Activated CD8-positive, alpha-beta memory T cell treated with anti-CD3 and anti-CD28 coated beads, Interleukin-2, amount 10 ng/mL, durations not matched to agents 7 days and 5 days (primary cell): ENCODE measurements at regions not wholly inside any gene's neighbourhood (a gene's known extent, or its start where the extent isn't known, plus 50 kb on each side); places are given as distances from the start of the nearest gene placed in this dataset.

Experiments used
- ATAC-seq: fragments of 150-1000 bp; cut with Tn5 transposase; one replicate; pipeline ENCODE4 v1.10.0; 2021; ENCODE audit warnings: moderate library complexity
- CTCF ChIA-PET: fragments of 350-600 bp; sonication (Branson Sonifier 250); formaldehyde crosslinking; loops from one replicate; lab custom pipeline; 2021; ENCODE audit warnings: antibody characterized with exemption; lab: Charles Lee
- DNase-seq: peaks from one replicate; pipeline ENCODE4 v3.0.0-alpha.2; 2020
- H3K27ac Mint-ChIP-seq: one replicate; pipeline ENCODE4 v1.8.0; 2021; ENCODE audit warnings: mild to moderate bottlenecking, mixed read lengths
- H3K27me3 Mint-ChIP-seq: one replicate; pipeline ENCODE4 v1.8.0; 2021; ENCODE audit warnings: mixed read lengths
- H3K36me3 Mint-ChIP-seq: one replicate; pipeline ENCODE4 v1.8.0; 2021; ENCODE audit warnings: mild to moderate bottlenecking, mixed read lengths
- H3K4me1 Mint-ChIP-seq: one replicate; pipeline ENCODE4 v1.8.0; 2021; ENCODE audit warnings: mixed read lengths
- H3K4me3 Mint-ChIP-seq: one replicate; pipeline ENCODE4 v1.8.0; 2021; ENCODE audit warnings: mild to moderate bottlenecking, moderate library complexity, mixed read lengths
- H3K9me3 Mint-ChIP-seq: one replicate; pipeline ENCODE4 v1.8.0; 2022; ENCODE audit warnings: low read depth, mixed read lengths

DNA sequence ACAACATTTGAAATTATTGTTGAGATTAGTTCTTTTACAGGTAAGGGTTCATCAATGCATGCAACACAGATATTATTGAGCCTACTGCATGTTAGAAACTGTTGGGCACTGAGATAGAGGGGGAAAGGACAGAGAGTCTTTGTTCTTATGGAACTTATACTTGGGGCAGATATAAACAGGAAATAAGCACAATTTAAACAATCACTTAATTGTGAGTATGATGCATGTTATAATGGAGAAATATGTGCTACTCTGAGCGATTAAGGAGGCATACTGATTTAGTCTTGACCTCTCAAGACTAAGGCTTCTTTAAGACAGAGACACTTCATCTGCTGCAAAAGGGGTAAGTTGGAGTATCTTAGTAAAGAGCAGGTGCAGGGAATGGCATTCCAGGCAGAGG is 593.3 kb downstream of the CCSER2 start:
- no peak for DNase-seq
- H3K4me3 Mint-ChIP-seq, result no peak overlapping the region
- no peak overlapping the region for H3K27ac Mint-ChIP-seq
- no peaks in the 10 kb centered on the region for H3K9me3 Mint-ChIP-seq
- CTCF ChIA-PET, result no interaction called here
- no peaks in the 10 kb centered on the region for H3K36me3 Mint-ChIP-seq
- no peak for ATAC-seq
- no peaks in the 10 kb centered on the region for H3K27me3 Mint-ChIP-seq
- H3K4me1 Mint-ChIP-seq, result no peaks in the 10 kb centered on the region

DNA sequence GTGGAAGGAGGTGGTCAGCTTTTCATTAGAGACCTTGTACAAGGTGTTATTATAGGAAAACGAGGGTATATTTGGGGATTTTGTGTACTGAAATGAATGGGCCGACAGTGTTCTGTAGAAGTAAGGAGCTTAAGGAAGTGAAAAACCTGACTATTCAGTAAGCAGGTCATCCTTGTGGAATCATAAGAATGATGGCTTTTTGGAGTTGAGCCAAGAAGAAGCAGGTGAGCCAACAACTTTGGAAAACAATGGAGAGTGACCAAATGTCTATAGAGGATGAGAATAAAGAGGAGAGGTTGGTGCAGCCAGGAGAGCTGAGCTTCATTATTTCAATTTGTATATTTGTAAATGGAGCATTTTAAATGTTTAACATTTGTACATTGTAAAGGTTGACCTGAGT is 595.7 kb downstream of the CCSER2 start:
- CTCF ChIA-PET, result no interaction called here
- no peaks in the 10 kb centered on the region for H3K9me3 Mint-ChIP-seq
- H3K4me1 Mint-ChIP-seq, result no peaks in the 10 kb centered on the region
- DNase-seq, result no peak
- no peaks in the 10 kb centered on the region for H3K27me3 Mint-ChIP-seq
- H3K4me3 Mint-ChIP-seq, result no peak overlapping the region
- H3K36me3 Mint-ChIP-seq, result no peaks in the 10 kb centered on the region
- ATAC-seq, result no peak
- no peak overlapping the region for H3K27ac Mint-ChIP-seq

DNA sequence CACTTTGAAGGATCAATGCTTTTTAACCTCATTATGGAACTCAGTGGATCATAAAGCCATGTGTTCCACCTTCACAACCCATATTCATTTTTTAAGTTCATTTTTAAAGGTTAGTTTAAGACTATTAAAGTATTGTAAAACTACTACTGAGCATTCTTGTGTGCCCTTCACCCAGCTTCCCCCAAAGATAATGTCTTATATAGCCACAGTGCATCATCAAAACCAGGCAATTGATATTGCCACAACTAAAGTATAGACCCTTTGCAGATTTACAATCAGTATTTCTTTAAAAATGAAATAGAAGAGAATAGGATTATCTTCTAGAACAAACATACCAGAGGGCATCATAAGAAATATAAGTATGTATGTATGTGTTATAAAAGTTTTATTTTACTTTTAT is 597.1 kb downstream of the CCSER2 start:
- Mint-ChIP-seq H3K4me1 (no peaks in the 10 kb centered on the region), H3K4me3 (no peak overlapping the region), H3K27me3 (no peaks in the 10 kb centered on the region), H3K9me3 (no peaks in the 10 kb centered on the region), H3K27ac (no peak overlapping the region), H3K36me3 (no peaks in the 10 kb centered on the region)
- DNase-seq, result no peak
- ATAC-seq, result no peak
- CTCF ChIA-PET, result no interaction called here

DNA sequence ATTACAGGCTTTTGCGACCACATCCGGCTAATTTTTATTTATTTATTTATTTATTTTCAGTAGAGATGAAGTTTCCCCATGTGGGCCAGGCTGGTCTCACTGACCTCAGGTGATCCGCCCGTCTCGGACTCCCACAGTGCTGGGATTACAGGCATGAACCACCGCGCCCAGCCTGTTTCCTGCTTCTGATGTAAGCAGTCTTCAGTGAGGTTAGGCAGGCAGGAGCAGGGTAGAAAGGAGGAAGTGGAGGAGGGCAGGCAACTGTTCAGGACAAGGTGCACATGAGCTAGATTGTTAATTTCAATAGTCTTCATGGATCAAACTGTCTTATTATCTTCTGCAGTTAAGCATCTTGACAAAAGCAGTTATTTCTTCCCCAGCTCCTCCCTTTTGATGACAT is 605.0 kb downstream of the CCSER2 start:
- H3K27me3 Mint-ChIP-seq, result no peaks in the 10 kb centered on the region
- no peaks in the 10 kb centered on the region for H3K9me3 Mint-ChIP-seq
- DNase-seq, result no peak
- CTCF ChIA-PET, result no interaction called here
- no peak for ATAC-seq
- no peak overlapping the region for H3K27ac Mint-ChIP-seq
- no peak overlapping the region for H3K4me3 Mint-ChIP-seq
- H3K36me3 Mint-ChIP-seq, result no peaks in the 10 kb centered on the region
- H3K4me1 Mint-ChIP-seq, result peaks cover 3% of the 10 kb centered on the region

DNA sequence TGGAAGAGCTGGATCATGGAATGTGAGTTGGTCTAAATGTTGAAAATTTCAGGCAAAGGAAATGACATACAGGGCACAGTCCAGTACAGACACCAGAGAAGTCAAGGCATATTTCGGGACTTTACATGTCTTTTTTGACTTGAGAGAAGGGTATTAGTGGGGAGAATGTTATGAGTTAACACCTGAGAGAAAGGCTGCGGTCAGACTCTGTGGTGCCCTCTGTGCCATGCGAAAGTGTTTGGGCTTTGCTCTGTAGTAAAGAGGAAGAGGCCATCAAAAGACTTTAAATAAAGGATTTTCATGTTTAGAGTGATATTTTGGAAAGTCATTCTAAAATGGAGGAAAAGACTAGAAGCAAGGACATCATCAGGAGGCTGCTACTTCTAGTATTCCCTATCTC is 607.4 kb downstream of the CCSER2 start:
- Mint-ChIP-seq H3K4me1 (peaks cover 3% of the 10 kb centered on the region), H3K27ac (no peak overlapping the region), H3K9me3 (no peaks in the 10 kb centered on the region), H3K36me3 (no peaks in the 10 kb centered on the region), H3K4me3 (no peak overlapping the region), H3K27me3 (no peaks in the 10 kb centered on the region)
- ATAC-seq, result no peak
- CTCF ChIA-PET, result no interaction called here
- no peak for DNase-seq

DNA sequence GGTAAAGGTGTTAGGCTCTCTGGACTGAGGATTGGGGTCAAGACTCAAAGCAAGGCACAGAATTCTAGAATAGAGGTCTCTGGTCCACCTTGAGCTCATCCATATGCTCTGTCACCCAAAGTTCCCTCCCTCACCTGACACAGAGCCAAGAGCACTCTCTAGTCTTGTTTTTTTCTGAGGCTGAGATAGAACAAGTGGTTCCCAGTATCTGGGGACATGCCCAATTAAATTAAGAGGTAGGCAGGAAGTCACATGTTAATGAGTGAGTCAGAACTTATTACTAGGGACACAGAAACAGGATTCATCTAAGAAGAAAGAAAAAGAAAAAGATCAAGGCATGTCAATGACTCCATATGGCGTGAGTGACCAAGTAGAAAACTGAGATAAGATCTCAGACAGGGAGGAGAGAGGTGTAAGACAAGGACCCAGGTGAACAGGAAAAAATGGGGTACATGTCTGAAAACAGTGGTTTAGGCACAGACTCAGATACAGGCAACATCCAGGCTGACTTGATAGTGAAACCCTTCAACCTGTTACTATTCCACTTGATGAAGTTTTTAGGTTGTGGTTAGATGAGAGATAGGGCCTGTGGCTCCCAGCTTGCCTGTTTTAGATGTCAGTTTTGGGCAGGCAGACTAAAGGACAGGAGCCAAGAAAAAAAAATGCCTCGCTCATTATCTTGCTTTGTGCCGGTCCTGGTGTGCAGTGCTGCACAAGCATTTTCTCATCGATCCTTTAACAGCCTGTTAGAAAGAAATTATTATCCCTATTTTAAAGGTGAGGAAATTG is 609.9 kb downstream of the CCSER2 start:
- peaks cover 3% of the 10 kb centered on the region for H3K4me1 Mint-ChIP-seq
- no peak overlapping the region for H3K4me3 Mint-ChIP-seq
- no peak overlapping the region for H3K27ac Mint-ChIP-seq
- DNase-seq (no peak), ATAC-seq (no peak)
- CTCF ChIA-PET, result no interaction called here
- H3K27me3 Mint-ChIP-seq, result no peaks in the 10 kb centered on the region
- H3K9me3 Mint-ChIP-seq, result no peaks in the 10 kb centered on the region
- no peaks in the 10 kb centered on the region for H3K36me3 Mint-ChIP-seq

DNA sequence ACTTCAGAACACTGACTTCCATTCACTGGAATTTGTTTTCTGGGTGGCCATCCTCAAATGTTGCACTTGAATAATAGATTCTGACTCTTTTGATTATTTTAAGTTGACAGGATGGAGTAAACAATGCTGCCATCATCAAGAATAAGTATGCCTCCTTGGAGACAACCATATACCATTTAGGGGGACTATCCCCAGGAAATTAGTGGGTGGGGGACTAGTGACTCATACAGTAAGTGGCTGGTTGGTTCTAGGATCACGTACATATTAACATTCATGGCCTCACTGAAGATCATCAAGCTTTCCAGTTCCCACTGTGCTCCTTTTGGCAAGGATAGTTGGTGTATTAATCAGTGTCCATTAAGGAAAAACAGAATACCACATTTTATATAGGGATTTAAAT is 615.2 kb downstream of the CCSER2 start:
- H3K27ac Mint-ChIP-seq, result no peak overlapping the region
- DNase-seq (no peak), ATAC-seq (no peak)
- H3K4me1 Mint-ChIP-seq, result no peaks in the 10 kb centered on the region
- H3K9me3 Mint-ChIP-seq, result no peaks in the 10 kb centered on the region
- no peak overlapping the region for H3K4me3 Mint-ChIP-seq
- H3K36me3 Mint-ChIP-seq, result no peaks in the 10 kb centered on the region
- H3K27me3 Mint-ChIP-seq, result no peaks in the 10 kb centered on the region
- CTCF ChIA-PET, result no interaction called here

DNA sequence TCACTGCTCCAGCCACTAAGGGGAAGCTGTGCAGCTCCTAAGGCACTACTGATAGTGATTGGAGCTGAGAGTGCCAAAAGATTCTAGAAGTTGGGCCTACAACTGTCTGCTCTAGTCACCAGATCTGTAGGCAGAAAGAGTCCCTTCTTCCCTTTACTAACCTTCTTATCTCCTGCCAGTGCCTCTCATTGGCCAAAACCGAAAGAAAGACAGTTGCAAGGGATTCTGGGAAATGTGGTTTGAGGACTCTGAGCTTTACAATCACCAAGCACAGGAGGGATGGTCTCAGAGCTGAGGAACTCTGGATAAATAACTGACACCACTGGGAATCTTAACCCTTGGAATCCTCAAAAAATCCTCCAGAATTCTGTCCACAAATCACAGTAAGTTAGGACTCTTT is 615.8 kb downstream of the CCSER2 start:
- ATAC-seq (no peak), DNase-seq (no peak)
- H3K27me3 Mint-ChIP-seq, result no peaks in the 10 kb centered on the region
- H3K36me3 Mint-ChIP-seq, result no peaks in the 10 kb centered on the region
- no peaks in the 10 kb centered on the region for H3K4me1 Mint-ChIP-seq
- CTCF ChIA-PET, result no interaction called here
- H3K9me3 Mint-ChIP-seq, result no peaks in the 10 kb centered on the region
- H3K4me3 Mint-ChIP-seq, result no peak overlapping the region
- no peak overlapping the region for H3K27ac Mint-ChIP-seq

DNA sequence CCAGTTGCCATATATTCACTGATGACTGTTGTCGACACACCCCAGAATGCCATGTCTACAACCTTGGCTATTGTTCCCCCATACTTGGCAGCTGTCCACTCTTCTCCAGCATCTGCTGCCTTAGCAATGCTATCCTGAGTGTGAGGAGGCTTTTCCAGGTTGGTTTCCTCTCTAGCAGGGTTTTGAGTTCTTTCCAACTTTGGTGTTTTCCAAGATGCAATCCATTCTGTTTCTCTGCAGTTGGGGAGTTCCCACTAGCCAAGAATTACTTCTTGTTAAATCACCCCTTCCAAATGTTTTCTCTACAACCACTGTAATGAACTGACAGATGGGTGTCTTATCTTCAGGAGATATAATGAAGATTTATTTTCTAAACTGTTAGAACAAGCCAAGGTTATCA is 617.4 kb downstream of the CCSER2 start:
- no peaks in the 10 kb centered on the region for H3K9me3 Mint-ChIP-seq
- H3K36me3 Mint-ChIP-seq, result no peaks in the 10 kb centered on the region
- H3K27ac Mint-ChIP-seq, result no peak overlapping the region
- H3K4me3 Mint-ChIP-seq, result no peak overlapping the region
- ATAC-seq, result no peak
- no peak for DNase-seq
- no peaks in the 10 kb centered on the region for H3K27me3 Mint-ChIP-seq
- CTCF ChIA-PET, result no interaction called here
- no peaks in the 10 kb centered on the region for H3K4me1 Mint-ChIP-seq

DNA sequence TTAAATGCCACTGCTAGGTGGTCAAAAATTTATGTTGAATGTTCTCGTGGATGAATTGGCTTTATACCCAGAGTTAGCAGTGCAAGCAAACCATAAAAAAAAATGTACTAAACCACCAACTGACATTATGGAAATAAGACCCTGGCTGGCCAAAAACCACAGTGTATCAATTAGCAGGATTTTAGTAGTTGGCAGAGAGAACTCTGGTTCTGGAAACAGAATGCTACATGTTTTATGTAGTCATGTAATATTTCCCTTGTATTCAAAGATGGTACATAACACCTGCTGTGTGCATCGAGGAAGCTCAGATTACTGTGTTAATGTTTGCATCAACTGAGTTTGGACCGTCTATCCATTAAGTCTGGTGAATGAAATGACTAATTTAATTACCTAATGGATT is 618.5 kb downstream of the CCSER2 start:
- H3K4me3 Mint-ChIP-seq, result no peak overlapping the region
- CTCF ChIA-PET, result no interaction called here
- no peaks in the 10 kb centered on the region for H3K27me3 Mint-ChIP-seq
- ATAC-seq, result no peak
- H3K9me3 Mint-ChIP-seq, result no peaks in the 10 kb centered on the region
- no peak overlapping the region for H3K27ac Mint-ChIP-seq
- no peak for DNase-seq
- H3K4me1 Mint-ChIP-seq, result no peaks in the 10 kb centered on the region
- no peaks in the 10 kb centered on the region for H3K36me3 Mint-ChIP-seq

DNA sequence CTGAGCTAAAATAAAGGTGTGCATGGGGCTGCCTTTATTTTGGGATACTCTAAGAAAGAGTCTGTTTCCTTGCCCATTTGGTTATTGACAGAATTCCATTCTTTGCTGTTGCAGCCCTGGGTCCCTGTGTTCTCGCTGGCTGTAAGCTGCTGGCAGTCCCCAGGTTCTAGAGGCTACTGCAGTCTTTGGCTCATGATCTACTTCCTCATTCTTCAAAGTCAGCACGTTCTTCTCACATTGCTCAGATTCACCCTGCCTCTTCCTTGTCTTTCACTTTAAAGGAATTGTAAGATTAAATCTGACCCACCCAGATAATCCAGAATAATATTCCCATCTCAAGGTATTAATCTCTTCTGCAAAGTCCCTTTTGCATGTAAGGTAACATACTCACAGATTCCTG is 620.3 kb downstream of the CCSER2 start:
- DNase-seq (no peak), ATAC-seq (no peak)
- CTCF ChIA-PET, result no interaction called here
- Mint-ChIP-seq H3K27ac (no peak overlapping the region), H3K36me3 (no peaks in the 10 kb centered on the region), H3K9me3 (no peaks in the 10 kb centered on the region), H3K27me3 (no peaks in the 10 kb centered on the region), H3K4me1 (no peaks in the 10 kb centered on the region), H3K4me3 (no peak overlapping the region)

DNA sequence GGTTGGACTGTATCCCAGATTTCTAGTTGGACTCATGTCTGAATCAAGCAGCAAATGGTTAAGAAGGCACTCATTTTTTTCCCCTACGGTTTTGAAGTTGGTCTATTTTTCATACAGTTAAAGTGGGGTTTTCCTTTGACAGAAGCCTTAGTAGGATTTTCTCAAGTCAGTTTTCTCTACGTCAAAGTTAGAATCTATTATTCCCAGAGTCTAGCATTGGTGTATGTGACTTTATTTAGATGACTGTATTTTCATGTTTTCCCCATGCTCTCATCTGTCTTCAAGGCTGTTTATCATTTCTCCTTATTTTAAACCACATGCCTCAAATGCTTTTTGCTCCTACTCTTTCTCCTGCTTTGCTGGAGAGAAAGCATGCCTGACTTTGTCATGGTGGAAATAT is 623.2 kb downstream of the CCSER2 start:
- Mint-ChIP-seq H3K9me3 (no peaks in the 10 kb centered on the region), H3K27me3 (no peaks in the 10 kb centered on the region), H3K27ac (no peak overlapping the region), H3K36me3 (no peaks in the 10 kb centered on the region), H3K4me1 (no peaks in the 10 kb centered on the region), H3K4me3 (no peak overlapping the region)
- no peak for ATAC-seq
- no peak for DNase-seq
- CTCF ChIA-PET, result no interaction called here

DNA sequence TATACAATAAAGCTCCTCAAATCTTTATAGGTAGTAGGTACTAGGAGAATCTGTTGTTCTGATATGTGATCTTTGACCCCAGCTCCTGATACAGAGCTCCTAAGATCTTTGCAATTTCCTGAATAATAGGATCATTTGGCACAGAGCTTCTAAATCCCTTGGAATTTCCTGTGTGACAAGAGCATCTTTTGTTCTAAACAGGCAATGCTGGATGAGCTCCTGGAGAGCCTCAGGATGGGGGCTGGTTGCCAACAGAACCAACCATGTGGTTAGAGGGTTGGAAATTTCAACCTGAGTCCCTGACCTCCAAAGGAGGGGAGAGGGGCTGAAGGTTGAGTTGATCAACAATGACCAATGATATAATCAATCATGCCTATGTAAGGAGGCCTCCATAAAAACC is 629.0 kb downstream of the CCSER2 start:
- H3K36me3 Mint-ChIP-seq, result no peaks in the 10 kb centered on the region
- CTCF ChIA-PET, result no interaction called here
- DNase-seq, result no peak
- H3K27me3 Mint-ChIP-seq, result no peaks in the 10 kb centered on the region
- H3K4me1 Mint-ChIP-seq, result no peaks in the 10 kb centered on the region
- H3K27ac Mint-ChIP-seq, result no peak overlapping the region
- no peak for ATAC-seq
- no peak overlapping the region for H3K4me3 Mint-ChIP-seq
- no peaks in the 10 kb centered on the region for H3K9me3 Mint-ChIP-seq

DNA sequence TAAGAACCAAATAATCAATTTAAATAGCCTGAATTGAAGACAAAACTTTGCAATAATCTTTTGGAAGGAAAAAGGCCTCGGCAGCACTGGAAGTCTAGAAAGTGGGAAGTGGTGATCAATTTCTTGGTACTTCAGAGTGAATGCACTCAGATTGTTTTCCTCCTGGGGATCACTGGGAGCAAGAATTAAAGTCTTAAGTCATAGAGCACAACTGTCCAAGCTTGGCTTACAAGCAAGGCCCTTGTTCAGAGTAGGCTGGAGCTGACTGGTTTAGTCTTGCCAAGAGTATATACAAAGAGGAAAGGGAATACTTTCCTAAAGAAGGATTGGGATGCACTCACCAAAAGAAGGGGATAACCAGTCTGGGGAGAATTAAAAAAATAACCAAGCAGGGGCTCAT is 637.1 kb downstream of the CCSER2 start:
- no peak for DNase-seq
- H3K4me1 Mint-ChIP-seq, result no peaks in the 10 kb centered on the region
- ATAC-seq, result no peak
- H3K36me3 Mint-ChIP-seq, result no peaks in the 10 kb centered on the region
- no peak overlapping the region for H3K4me3 Mint-ChIP-seq
- CTCF ChIA-PET, result no interaction called here
- H3K27ac Mint-ChIP-seq, result no peak overlapping the region
- H3K27me3 Mint-ChIP-seq, result no peaks in the 10 kb centered on the region
- no peaks in the 10 kb centered on the region for H3K9me3 Mint-ChIP-seq
